HCT116 (cell line): ENCODE measurements at regions not wholly inside any gene's neighbourhood (a gene's known extent, or its start where the extent isn't known, plus 50 kb on each side); places are given as distances from the start of the nearest gene placed in this dataset.

Experiments
- ATAC-seq: fragments of 200-7000 bp; cut with Tn5 transposase; 2 replicates; pipeline ENCODE4 v1.9.1; 2020; ENCODE audit warnings: mild to moderate bottlenecking, moderate library complexity
- BruUV-seq: library from RNA; stranded (reverse); fragments of 400-500 nt; replicated peaks from 2 replicates; lab custom pipeline; 2021; lab: Mats Ljungman, UMichigan
- CTCF ChIA-PET: fragments of 300-600 bp; sonication (Branson Sonifier 250); formaldehyde crosslinking; loops from one replicate; lab custom pipeline; 2021; ENCODE audit warnings: antibody characterized with exemption; lab: Charles Lee
- POLR2A ChIA-PET: fragments of 300-600, 350-600 bp; sonication (Branson Sonifier 250); formaldehyde crosslinking; loops from one replicate; lab custom pipeline; 2021; ENCODE audit warnings: antibody characterized with exemption; lab: Charles Lee
- RAD21 ChIA-PET, 2 experiments: fragments of 300-600 bp; sonication (Branson Sonifier 250); formaldehyde crosslinking; loops; one replicate each; lab custom pipeline; 2023; ENCODE audit warnings: low total read pairs in 2 of 2; ENCODE audit not compliant: uncharacterized antibody in 2 of 2, unreplicated experiment in 2 of 2, low non-redundant PET in 1 of 2; lab: Charles Lee
- DNase-seq: peaks from one replicate; pipeline ENCODE4 v3.0.0-alpha.2; 2010; ENCODE audit warnings: low read depth, low spot score
- H2AFZ ChIP-seq: fragments of 200-600 bp; shearing (Covaris generic), sonication (generic); 2 replicates; pipeline ENCODE4 v1.6.1; 2017; ENCODE audit warnings: low read depth, mixed run types, mixed read lengths, antibody characterized with exemption, low read length; ENCODE audit not compliant: poor library complexity, severe bottlenecking
- H3K27ac ChIP-seq: 2 replicates; pipeline ENCODE4 v1.5.1; 2012; ENCODE audit warnings: low read depth, low read length
- H3K27me3 ChIP-seq: fragments of 200-600 bp; sonication (generic); 2 replicates; pipeline ENCODE4 v1.6.1; 2016; ENCODE audit warnings: mixed run types, low read length, mixed read lengths; ENCODE audit not compliant: insufficient read depth
- H3K36me3 ChIP-seq, 2 experiments: fragments of 200-500 bp in 1 of 2; fragments of 200-600 bp in 1 of 2; sonication (Bioruptor generic) in 1 of 2; sonication (generic) in 1 of 2; 2 replicates each; pipeline versions ENCODE4 v1.5.1 to v1.6.1; 2014 to 2016; ENCODE audit warnings: low read length in 2 of 2, inconsistent platforms in 1 of 2, mixed read lengths in 1 of 2, mixed run types in 1 of 2; ENCODE audit not compliant: insufficient read depth in 2 of 2, control insufficient read depth in 1 of 2
- H3K4me1 ChIP-seq, 2 experiments: fragments of 200-600 bp in 1 of 2; sonication (generic) in 1 of 2; 2 replicates each; pipeline versions ENCODE4 v1.5.1 to v1.6.1; 2012 to 2017; ENCODE audit warnings: low read length in 2 of 2, inconsistent platforms in 1 of 2, mild to moderate bottlenecking in 1 of 2, mixed read lengths in 1 of 2, mixed run types in 1 of 2, moderate library complexity in 1 of 2; ENCODE audit not compliant: insufficient read depth in 2 of 2, control insufficient read depth in 1 of 2
- H3K4me2 ChIP-seq: fragments of 200-600 bp; sonication (generic); 2 replicates; pipeline ENCODE4 v1.6.1; 2017; ENCODE audit warnings: mixed run types, low read length, mixed read lengths
- H3K4me3 ChIP-seq, 2 experiments: fragments of 200-600 bp in 1 of 2; sonication (generic) in 1 of 2; replicated peaks in 1 of 2; 2 replicates each; pipeline ENCODE4 v1.5.1; 2011 to 2016; ENCODE audit warnings: low read length in 2 of 2, control low read depth in 1 of 2, low read depth in 1 of 2, mild to moderate bottlenecking in 1 of 2, mixed read lengths in 1 of 2, mixed run types in 1 of 2
- H3K79me2 ChIP-seq: fragments of 200-600 bp; sonication (generic); 2 replicates; pipeline ENCODE4 v1.6.1; 2017; ENCODE audit warnings: mild to moderate bottlenecking, mixed run types, low read length, moderate library complexity, mixed read lengths; ENCODE audit not compliant: insufficient read depth
- H3K9ac ChIP-seq: fragments of 200-600 bp; sonication (generic); 2 replicates; pipeline ENCODE4 v1.6.1; 2016; ENCODE audit warnings: low read length, mixed read lengths
- H3K9me2 ChIP-seq: fragments of 200-600 bp; sonication (generic), shearing (Covaris generic); 2 replicates; pipeline ENCODE4 v1.6.1; 2017; ENCODE audit warnings: mixed run types, mild to moderate bottlenecking, moderate library complexity; ENCODE audit not compliant: insufficient read depth
- H3K9me3 ChIP-seq, 2 experiments: fragments of 200-500 bp in 1 of 2; fragments of 200-600 bp in 1 of 2; sonication (Bioruptor generic) in 1 of 2; sonication (generic) in 1 of 2; 2 replicates each; pipeline ENCODE4 v1.6.1; 2014 to 2017; ENCODE audit warnings: low read length in 2 of 2, mixed read lengths in 2 of 2, inconsistent platforms in 1 of 2, low read depth in 1 of 2, mild to moderate bottlenecking in 1 of 2, mixed run types in 1 of 2, moderate library complexity in 1 of 2; ENCODE audit not compliant: control insufficient read depth in 1 of 2, insufficient read depth in 1 of 2
- H4K20me1 ChIP-seq: fragments of 200-600 bp; sonication (generic), shearing (Covaris generic); 2 replicates; pipeline ENCODE4 v1.6.1; 2017; ENCODE audit warnings: mixed run types, mild to moderate bottlenecking, moderate library complexity; ENCODE audit not compliant: insufficient read depth
- CBX3 ChIP-seq: IDR thresholded peaks from 2 replicates; pipeline ENCODE4 v1.6.1; 2012; ENCODE audit warnings: low read depth
- EZH2 ChIP-seq: fragments of 200-600 bp; sonication (generic); IDR thresholded peaks from 2 replicates; pipeline ENCODE4 v1.6.1; 2017; ENCODE audit warnings: antibody characterized with exemption, mixed run types
- EZH2phosphoT487 ChIP-seq: fragments of 200-600 bp; IDR thresholded peaks from 2 replicates; pipeline ENCODE4 v1.6.1; 2018; ENCODE audit warnings: antibody characterized with exemption, borderline replicate concordance
- FOSL1 ChIP-seq: IDR thresholded peaks from 2 replicates; pipeline ENCODE4 v1.6.1; 2012; ENCODE audit warnings: low read depth
- JUND ChIP-seq: IDR thresholded peaks from 2 replicates; pipeline ENCODE4 v1.6.1; 2012
- POLR2A ChIP-seq: IDR thresholded peaks from 2 replicates; pipeline ENCODE4 v1.7.0; 2011; ENCODE audit warnings: borderline replicate concordance; ENCODE audit not compliant: insufficient read depth, insufficient read length; ENCODE audit errors: extremely low read depth
- POLR2AphosphoS5 ChIP-seq: IDR thresholded peaks from 2 replicates; pipeline ENCODE4 v1.6.1; 2011; ENCODE audit warnings: mild to moderate bottlenecking, low read depth, low read length, moderate library complexity
- RAD21 ChIP-seq: IDR thresholded peaks from 2 replicates; pipeline ENCODE4 v1.6.1; 2012; ENCODE audit warnings: low read depth, mild to moderate bottlenecking
- SIN3A ChIP-seq: IDR thresholded peaks from 2 replicates; pipeline ENCODE4 v1.6.1; 2012; ENCODE audit warnings: low read depth
- SRF ChIP-seq: IDR thresholded peaks from 2 replicates; pipeline ENCODE4 v1.6.1; 2012; ENCODE audit warnings: low read depth
- YY1 ChIP-seq: IDR thresholded peaks from 2 replicates; pipeline ENCODE4 v1.6.1; 2011; ENCODE audit warnings: low read length, low read depth, moderate library complexity, mild to moderate bottlenecking; ENCODE audit not compliant: insufficient replicate concordance; ENCODE audit errors: extremely low read depth
- ZFX ChIP-seq: fragments of 450-650 bp; IDR thresholded peaks from 2 replicates; pipeline ENCODE4 v1.6.1; 2017
- intact Hi-C: fragments of 100-400 bp; cut with micrococcal nuclease; formaldehyde crosslinking; loops from 2 replicates; pipeline ENCODE4 v1.10.0; 2022
- TF ChIP-seq, protein P1 (sequence below): IDR thresholded peaks from 2 replicates; pipeline ENCODE4 v1.6.1; 2012
- TF ChIP-seq, protein P2 (sequence below): IDR thresholded peaks from 2 replicates; pipeline ENCODE4 v1.6.1; 2012; ENCODE audit warnings: low read depth

DNA sequence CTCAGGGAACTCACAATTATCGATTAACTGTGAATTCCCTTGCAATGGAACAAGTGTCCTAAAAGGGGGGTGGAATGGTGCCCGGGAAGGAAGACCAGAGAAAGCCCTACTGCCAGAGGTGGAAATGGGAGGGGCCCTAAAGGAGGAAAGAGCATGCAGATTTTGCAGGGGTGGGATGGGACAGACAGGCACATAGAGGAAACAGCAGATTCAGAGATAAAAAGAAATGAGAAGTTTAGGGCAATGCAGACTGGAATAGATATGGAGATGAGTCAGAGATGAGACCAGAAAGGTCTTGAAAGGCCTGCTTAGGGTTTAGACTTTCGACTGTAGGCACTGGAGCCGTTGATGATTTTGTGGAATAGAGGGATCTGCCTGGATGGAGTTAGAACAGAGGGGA is 57.4 kb upstream of the PITX2 start:
- H4K20me1 ChIP-seq = no peaks in the 10 kb centered on the region
- H3K27me3 ChIP-seq = no peaks in the 10 kb centered on the region
- H3K27ac ChIP-seq = no peak overlapping the region
- intact Hi-C loops = no loop called here
- CTCF ChIA-PET = no interaction called here
- ATAC-seq (no peak), DNase-seq (no peak)
- no peaks in the 10 kb centered on the region; a peak in 1 of 4 replicates for H3K4me1 ChIP-seq
- POLR2A ChIA-PET = no interaction called here
- no peak overlapping the region for H2AFZ ChIP-seq
- no peak overlapping the region for H3K4me3 ChIP-seq
- TF ChIP-seq EZH2phosphoT487 (no peak), FOSL1 (no peak), ZFX (no peak)
- TF ChIP-seq, protein P1, sequence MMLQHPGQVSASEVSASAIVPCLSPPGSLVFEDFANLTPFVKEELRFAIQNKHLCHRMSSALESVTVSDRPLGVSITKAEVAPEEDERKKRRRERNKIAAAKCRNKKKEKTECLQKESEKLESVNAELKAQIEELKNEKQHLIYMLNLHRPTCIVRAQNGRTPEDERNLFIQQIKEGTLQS = no peak
- no peaks in the 10 kb centered on the region for H3K9me3 ChIP-seq
- no TSS peak for BruUV-seq
- no peak overlapping the region for H3K4me2 ChIP-seq
- H3K9ac ChIP-seq = no peak overlapping the region
- H3K79me2 ChIP-seq = no peaks in the 10 kb centered on the region
- H3K9me2 ChIP-seq = no peaks in the 10 kb centered on the region
- H3K36me3 ChIP-seq = no peaks in the 10 kb centered on the region
- RAD21 ChIA-PET = no interaction called here

DNA sequence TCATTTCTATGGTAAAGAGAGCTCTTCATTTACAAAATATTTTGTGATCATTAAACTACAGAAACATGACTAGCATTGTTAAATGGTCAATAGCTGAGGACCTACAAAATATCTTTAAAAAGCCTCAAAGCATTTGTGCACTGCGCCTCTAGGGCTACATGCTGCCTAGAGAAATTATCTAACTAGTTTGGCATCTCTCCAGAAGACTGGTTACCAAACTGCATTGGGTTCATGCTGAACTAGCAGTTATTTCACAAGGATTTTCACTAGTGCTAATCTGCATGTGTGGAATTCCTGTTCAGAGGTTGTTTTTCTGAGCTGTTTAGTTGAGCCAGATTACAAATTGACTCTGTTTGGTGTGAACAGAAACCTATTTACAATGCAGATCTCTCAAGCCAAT is 58.5 kb upstream of the PITX2 start:
- Histone ChIP-seq H3K4me2 (no peak overlapping the region), H4K20me1 (no peaks in the 10 kb centered on the region), H3K9me2 (no peaks in the 10 kb centered on the region), H3K9me3 (no peaks in the 10 kb centered on the region), H3K9ac (no peak overlapping the region), H3K4me1 (no peaks in the 10 kb centered on the region; a peak in 1 of 4 replicates), H3K79me2 (no peaks in the 10 kb centered on the region), H3K36me3 (no peaks in the 10 kb centered on the region), H3K4me3 (no peak overlapping the region), H3K27ac (no peak overlapping the region), H3K27me3 (no peaks in the 10 kb centered on the region), H2AFZ (peak overlapping the region; percentile 17)
- ChIA-PET POLR2A (no interaction called here), RAD21 (no interaction called here), CTCF (no interaction called here)
- TF ChIP-seq YY1 (no peak), SIN3A (no peak), CBX3 (no peak), JUND (no peak), SRF (no peak), POLR2AphosphoS5 (no peak), POLR2A (no peak), FOSL1 (no peak), RAD21 (no peak), EZH2 (no peak)
- TF ChIP-seq, protein P2, sequence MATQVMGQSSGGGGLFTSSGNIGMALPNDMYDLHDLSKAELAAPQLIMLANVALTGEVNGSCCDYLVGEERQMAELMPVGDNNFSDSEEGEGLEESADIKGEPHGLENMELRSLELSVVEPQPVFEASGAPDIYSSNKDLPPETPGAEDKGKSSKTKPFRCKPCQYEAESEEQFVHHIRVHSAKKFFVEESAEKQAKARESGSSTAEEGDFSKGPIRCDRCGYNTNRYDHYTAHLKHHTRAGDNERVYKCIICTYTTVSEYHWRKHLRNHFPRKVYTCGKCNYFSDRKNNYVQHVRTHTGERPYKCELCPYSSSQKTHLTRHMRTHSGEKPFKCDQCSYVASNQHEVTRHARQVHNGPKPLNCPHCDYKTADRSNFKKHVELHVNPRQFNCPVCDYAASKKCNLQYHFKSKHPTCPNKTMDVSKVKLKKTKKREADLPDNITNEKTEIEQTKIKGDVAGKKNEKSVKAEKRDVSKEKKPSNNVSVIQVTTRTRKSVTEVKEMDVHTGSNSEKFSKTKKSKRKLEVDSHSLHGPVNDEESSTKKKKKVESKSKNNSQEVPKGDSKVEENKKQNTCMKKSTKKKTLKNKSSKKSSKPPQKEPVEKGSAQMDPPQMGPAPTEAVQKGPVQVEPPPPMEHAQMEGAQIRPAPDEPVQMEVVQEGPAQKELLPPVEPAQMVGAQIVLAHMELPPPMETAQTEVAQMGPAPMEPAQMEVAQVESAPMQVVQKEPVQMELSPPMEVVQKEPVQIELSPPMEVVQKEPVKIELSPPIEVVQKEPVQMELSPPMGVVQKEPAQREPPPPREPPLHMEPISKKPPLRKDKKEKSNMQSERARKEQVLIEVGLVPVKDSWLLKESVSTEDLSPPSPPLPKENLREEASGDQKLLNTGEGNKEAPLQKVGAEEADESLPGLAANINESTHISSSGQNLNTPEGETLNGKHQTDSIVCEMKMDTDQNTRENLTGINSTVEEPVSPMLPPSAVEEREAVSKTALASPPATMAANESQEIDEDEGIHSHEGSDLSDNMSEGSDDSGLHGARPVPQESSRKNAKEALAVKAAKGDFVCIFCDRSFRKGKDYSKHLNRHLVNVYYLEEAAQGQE = no peak
- TF ChIP-seq, protein P1 = no peak
- no TSS peak for BruUV-seq
- intact Hi-C loops = no loop called here
- no peak for ATAC-seq
- no peak for DNase-seq
